Mononuclear cell (primary cell): ENCODE measurements at regions not wholly inside any gene's neighbourhood (a gene's known extent, or its start where the extent isn't known, plus 50 kb on each side); places are given as distances from the start of the nearest gene placed in this dataset.

Experiments
- H3K27me3 ChIP-seq: 2 replicates; pipeline ENCODE4 v1.6.0; 2011; ENCODE audit warnings: low read length, control low read depth; ENCODE audit not compliant: insufficient read depth
- H3K4me1 ChIP-seq: 2 replicates; pipeline ENCODE4 v1.5.1; 2011; ENCODE audit warnings: mild to moderate bottlenecking, low read length, control low read depth; ENCODE audit not compliant: insufficient read depth
- H3K4me3 ChIP-seq: 2 replicates; pipeline ENCODE4 v1.5.1; 2011; ENCODE audit warnings: mild to moderate bottlenecking, low read length, moderate library complexity
- H3K9me3 ChIP-seq: 2 replicates; pipeline ENCODE4 v1.5.1; 2011; ENCODE audit warnings: low read depth, mild to moderate bottlenecking, control low read depth, low read length

- Histone ChIP-seq H3K9me3 (no peaks in the 10 kb centered on the region), H3K4me1 (no peaks in the 10 kb centered on the region), H3K4me3 (no peak overlapping the region), H3K27me3 (no peaks in the 10 kb centered on the region)
These were observed 454.2 kb upstream of the CLINT1 start for GRCh38 chr5:158313027-158313732.

DNA sequence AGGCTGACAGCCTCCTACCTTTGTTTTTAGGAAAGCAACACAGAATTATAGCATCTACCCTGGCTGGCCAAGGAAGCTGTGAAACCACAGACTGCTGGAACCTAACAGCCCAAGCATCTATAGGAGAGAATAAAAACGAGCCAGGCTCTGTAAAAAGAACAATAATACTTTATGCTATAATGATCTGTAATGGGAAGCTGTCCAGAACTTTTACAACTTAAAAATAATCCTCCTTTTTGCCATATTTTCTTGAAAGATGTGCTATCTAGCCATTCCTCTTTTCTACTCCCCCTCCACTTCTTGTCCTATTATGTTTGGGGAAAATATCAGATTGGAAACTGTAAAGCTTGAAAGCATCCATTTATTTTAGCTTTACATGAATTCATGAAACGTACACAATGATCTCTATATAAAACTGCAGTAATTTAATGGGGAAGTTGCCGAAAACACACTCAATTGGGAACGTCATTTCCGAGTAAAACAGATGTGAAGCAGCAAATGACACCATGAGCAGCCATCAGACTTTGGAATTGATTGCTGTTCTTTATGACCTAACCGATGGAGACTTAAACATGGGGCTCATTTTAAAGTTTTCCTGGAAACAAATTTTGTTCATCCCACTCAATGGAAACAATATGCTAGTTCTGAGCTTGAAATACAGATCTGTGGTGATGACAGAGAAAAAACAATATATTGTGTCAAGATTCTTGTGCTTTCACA lies 450.3 kb upstream of the CLINT1 start:
- Histone ChIP-seq H3K27me3 (no peaks in the 10 kb centered on the region), H3K9me3 (no peaks in the 10 kb centered on the region), H3K4me3 (no peak overlapping the region), H3K4me1 (no peaks in the 10 kb centered on the region)

DNA sequence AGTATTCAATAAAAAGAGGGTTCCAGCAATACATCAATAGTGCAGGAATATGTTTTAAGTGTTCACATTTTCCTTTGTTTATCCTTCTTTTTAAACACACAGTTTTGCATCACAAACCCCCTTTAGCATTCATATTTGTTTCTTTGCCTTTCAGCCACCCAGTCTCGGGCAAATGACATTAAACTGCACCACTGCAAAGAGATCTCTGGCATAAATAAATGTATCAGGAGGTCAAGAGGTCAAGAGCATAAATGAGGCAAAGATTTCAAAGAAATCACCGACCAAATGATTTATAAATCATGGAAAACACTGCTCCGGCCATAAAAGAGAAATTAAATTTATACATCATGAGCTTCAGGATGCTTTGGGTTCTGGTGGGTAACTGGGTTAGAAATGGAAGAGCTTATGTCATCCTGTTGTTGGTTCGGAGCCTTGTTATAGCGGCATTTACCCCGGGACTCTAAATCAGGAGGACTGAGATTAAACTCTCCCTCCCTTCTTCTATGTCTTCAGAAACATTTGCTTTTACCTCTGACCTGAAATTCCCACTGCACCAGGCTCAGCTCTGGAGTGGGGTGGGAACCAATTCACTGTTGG lies 449.6 kb upstream of the CLINT1 start:
- H3K4me3 ChIP-seq: no peak overlapping the region
- no peaks in the 10 kb centered on the region for H3K27me3 ChIP-seq
- H3K9me3 ChIP-seq: no peaks in the 10 kb centered on the region
- H3K4me1 ChIP-seq: no peaks in the 10 kb centered on the region

- H3K4me3 ChIP-seq: no peak overlapping the region
- H3K9me3 ChIP-seq: no peaks in the 10 kb centered on the region
- no peaks in the 10 kb centered on the region for H3K4me1 ChIP-seq
- no peaks in the 10 kb centered on the region for H3K27me3 ChIP-seq
These were observed 446.9 kb upstream of the CLINT1 start for GRCh38 chr5:158305861-158306260.

DNA sequence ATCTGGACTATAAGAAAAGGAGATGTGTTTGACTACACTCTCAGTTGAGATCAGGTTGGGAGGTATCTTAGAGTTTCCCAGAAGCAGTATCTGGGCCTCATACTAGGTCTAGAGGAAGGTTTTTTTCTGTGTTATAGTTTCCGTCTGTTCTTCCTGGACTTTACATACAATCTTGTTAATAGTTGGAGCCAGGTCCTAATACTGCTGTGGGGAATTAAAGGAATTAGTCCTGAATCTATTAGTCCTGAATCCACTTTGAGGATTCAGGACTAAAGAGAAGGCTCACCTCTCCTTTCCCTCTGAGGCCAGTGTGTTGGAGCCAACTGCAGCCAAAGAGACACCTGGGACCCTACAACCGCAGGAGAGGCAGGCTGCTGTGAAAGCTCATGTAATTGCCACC lies 445.7 kb upstream of the CLINT1 start:
- H3K4me3 ChIP-seq: no peak overlapping the region
- H3K9me3 ChIP-seq: no peaks in the 10 kb centered on the region
- no peaks in the 10 kb centered on the region for H3K4me1 ChIP-seq
- H3K27me3 ChIP-seq: no peaks in the 10 kb centered on the region

DNA sequence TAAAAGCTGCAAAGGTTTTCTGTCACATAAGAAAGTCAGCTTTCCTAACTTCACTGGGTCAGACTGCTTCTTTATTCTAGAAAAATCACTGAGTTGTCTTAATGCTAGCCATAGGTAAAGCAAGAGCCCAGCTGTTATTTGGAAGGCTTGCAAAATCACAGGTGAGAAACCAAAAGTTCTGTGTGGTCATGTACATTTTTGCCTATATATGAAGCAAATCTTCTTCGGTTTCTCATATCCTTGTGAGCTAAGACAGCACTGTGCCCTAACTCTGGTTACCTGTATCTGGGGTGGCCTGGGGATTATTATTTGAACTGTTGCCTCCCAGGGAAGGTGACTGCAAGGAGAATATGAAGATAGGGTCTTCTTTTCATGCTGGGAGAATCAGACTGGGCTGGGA lies 444.9 kb upstream of the CLINT1 start:
- Histone ChIP-seq H3K27me3 (no peaks in the 10 kb centered on the region), H3K9me3 (no peaks in the 10 kb centered on the region), H3K4me1 (no peaks in the 10 kb centered on the region), H3K4me3 (no peak overlapping the region)

DNA sequence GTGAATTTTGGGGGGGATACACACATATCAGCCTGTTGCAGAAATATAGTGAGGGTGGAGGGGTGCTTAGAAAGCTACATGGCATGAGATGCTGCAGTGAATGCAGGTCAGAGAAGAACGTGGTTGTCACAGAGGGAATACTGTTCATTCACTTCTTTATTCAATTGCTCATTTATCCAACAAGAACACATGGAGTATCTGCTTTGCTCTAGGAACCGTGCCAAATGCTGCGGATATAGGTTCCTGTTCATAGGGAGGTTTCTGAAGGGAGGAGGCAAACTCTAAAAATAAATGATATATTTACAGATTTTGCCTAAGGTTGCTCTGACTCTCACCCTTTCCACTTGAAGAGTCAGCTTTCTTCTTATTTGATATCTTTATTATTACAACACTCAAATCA lies 444.3 kb upstream of the CLINT1 start:
- Histone ChIP-seq H3K4me1 (no peaks in the 10 kb centered on the region), H3K9me3 (no peaks in the 10 kb centered on the region), H3K4me3 (no peak overlapping the region), H3K27me3 (no peaks in the 10 kb centered on the region)

DNA sequence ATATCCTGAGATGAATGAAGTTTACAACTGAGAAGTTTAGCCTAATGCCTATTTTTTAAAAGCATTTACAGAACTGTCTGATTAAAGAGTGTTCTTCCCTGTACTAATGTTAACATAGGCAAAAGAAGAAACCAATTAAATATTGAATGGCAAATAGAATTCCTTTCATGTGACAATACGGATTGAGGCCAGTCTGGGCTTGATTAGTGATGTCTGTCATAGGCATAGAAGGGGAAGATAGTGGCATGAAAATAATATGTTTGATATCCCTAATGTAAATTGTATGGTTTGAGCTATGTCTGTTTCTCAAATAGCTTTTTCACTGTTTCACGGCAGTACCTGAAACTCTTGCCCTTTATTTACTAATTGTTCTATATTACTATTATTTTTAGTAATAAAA lies 443.1 kb upstream of the CLINT1 start:
- H3K27me3 ChIP-seq: no peaks in the 10 kb centered on the region
- no peak overlapping the region for H3K4me3 ChIP-seq
- no peaks in the 10 kb centered on the region for H3K4me1 ChIP-seq
- H3K9me3 ChIP-seq: no peaks in the 10 kb centered on the region

DNA sequence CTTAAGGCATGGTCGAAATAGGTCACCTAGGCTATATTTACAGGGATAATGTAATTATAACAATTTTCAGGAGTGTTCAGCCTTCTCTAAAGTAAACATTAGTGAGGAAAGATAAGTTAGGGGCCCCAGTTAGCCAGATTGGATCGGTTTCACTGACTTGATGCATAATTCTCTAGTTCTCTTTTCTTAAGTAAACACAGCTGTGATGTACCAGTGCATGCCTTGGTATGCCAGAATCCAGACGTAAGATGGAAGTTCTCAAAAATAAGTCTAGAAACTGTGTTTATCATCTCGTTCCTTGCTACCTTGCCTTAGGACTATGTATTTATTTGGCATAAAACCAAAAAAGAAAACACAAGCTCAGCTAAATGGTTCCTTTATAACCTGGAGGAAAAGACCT lies 442.2 kb upstream of the CLINT1 start:
- H3K4me3 ChIP-seq: no peak overlapping the region
- H3K27me3 ChIP-seq: no peaks in the 10 kb centered on the region
- no peaks in the 10 kb centered on the region for H3K9me3 ChIP-seq
- no peaks in the 10 kb centered on the region for H3K4me1 ChIP-seq

GRCh38 chr5:158300256-158300655 lies 441.3 kb upstream of the CLINT1 start:
- no peaks in the 10 kb centered on the region for H3K4me1 ChIP-seq
- no peaks in the 10 kb centered on the region for H3K9me3 ChIP-seq
- H3K4me3 ChIP-seq: no peak overlapping the region
- no peaks in the 10 kb centered on the region for H3K27me3 ChIP-seq

DNA sequence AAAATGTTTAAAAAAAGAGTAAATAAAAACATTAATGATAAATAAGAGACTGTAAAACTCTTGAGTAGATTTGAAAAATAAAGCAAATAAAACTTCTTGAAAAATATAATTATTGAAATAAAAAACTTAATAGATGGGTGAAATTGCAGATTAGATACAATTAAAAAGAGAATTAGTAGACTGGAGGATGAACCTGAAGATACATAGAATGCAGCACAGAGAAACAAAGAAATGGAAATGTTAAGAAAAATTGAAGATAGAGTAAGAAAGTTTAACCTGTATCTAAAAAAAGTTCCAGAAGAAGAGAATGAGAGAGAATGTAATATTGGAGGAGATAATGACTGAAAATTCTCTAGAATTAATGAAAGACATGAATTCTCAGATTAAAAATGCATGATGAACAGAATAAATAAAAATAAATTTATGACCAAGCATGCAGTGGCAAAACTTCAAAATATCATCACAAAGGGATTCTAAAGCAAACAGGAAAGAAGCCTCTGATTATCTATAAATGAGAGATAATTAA lies 438.1 kb upstream of the CLINT1 start:
- H3K27me3 ChIP-seq: no peaks in the 10 kb centered on the region
- H3K9me3 ChIP-seq: no peaks in the 10 kb centered on the region
- no peak overlapping the region for H3K4me3 ChIP-seq
- no peaks in the 10 kb centered on the region for H3K4me1 ChIP-seq

- no peak overlapping the region for H3K4me3 ChIP-seq
- no peaks in the 10 kb centered on the region for H3K4me1 ChIP-seq
- no peaks in the 10 kb centered on the region for H3K27me3 ChIP-seq
- H3K9me3 ChIP-seq: no peaks in the 10 kb centered on the region
These were observed 435.8 kb upstream of the CLINT1 start for GRCh38 chr5:158294701-158295100.

GRCh38 chr5:158292981-158293380 lies 434.0 kb upstream of the CLINT1 start:
- Histone ChIP-seq H3K27me3 (no peaks in the 10 kb centered on the region), H3K4me1 (no peaks in the 10 kb centered on the region), H3K4me3 (no peak overlapping the region), H3K9me3 (no peaks in the 10 kb centered on the region)

- Histone ChIP-seq H3K4me1 (no peaks in the 10 kb centered on the region), H3K27me3 (no peaks in the 10 kb centered on the region), H3K4me3 (no peak overlapping the region), H3K9me3 (no peaks in the 10 kb centered on the region)
These were observed 431.0 kb upstream of the CLINT1 start for GRCh38 chr5:158289967-158290366.

GRCh38 chr5:158288272-158288657 lies 429.3 kb upstream of the CLINT1 start:
- Histone ChIP-seq H3K4me3 (no peak overlapping the region), H3K27me3 (no peaks in the 10 kb centered on the region), H3K9me3 (no peaks in the 10 kb centered on the region), H3K4me1 (no peaks in the 10 kb centered on the region)
